Loucy (cell line): ENCODE measurements at regions not wholly inside any gene's neighbourhood (a gene's known extent, or its start where the extent isn't known, plus 50 kb on each side); places are given as distances from the start of the nearest gene placed in this dataset.

Source experiments
- H2AFZ ChIP-seq: fragments of 200-600 bp; sonication (generic); 2 replicates; pipeline ENCODE4 v1.6.0; 2016; ENCODE audit warnings: antibody characterized with exemption, mild to moderate bottlenecking, low read length, moderate library complexity
- H3F3A ChIP-seq: fragments of 200-600 bp; 2 replicates; pipeline ENCODE4 v1.6.0; 2016; ENCODE audit warnings: antibody characterized with exemption, low read depth, mild to moderate bottlenecking
- H3K27me3 ChIP-seq: fragments of 200-600 bp; sonication (generic); 2 replicates; pipeline ENCODE4 v1.6.1; 2014; ENCODE audit warnings: low read length, mild to moderate bottlenecking; ENCODE audit not compliant: insufficient read depth, poor library complexity, severe bottlenecking
- H3K36me3 ChIP-seq: fragments of 200-600 bp; sonication (generic); 2 replicates; pipeline ENCODE4 v1.6.1; 2016; ENCODE audit warnings: low read length; ENCODE audit not compliant: insufficient read depth
- H3K4me1 ChIP-seq: fragments of 200-600 bp; sonication (generic); 2 replicates; pipeline ENCODE4 v1.5.1; 2014; ENCODE audit warnings: low read length, mild to moderate bottlenecking; ENCODE audit not compliant: insufficient read depth, poor library complexity, severe bottlenecking
- H3K4me2 ChIP-seq: fragments of 200-600 bp; sonication (generic); 2 replicates; pipeline ENCODE4 v1.6.0; 2014; ENCODE audit warnings: antibody characterized with exemption, low read length, low read depth, mild to moderate bottlenecking; ENCODE audit not compliant: poor library complexity, severe bottlenecking
- H3K4me3 ChIP-seq: fragments of 200-600 bp; sonication (generic); 2 replicates; pipeline ENCODE4 v1.5.1; 2014; ENCODE audit warnings: low read length, mild to moderate bottlenecking, mixed read lengths; ENCODE audit not compliant: poor library complexity, severe bottlenecking
- H3K79me2 ChIP-seq: fragments of 200-600 bp; sonication (generic); 2 replicates; pipeline ENCODE4 v1.6.1; 2014; ENCODE audit warnings: low read length; ENCODE audit not compliant: insufficient read depth
- H3K9ac ChIP-seq: fragments of 200-600 bp; sonication (generic); 2 replicates; pipeline ENCODE4 v1.6.0; 2014; ENCODE audit warnings: mild to moderate bottlenecking, low read depth, low read length, moderate library complexity; ENCODE audit not compliant: poor library complexity, severe bottlenecking
- H3K9me2 ChIP-seq: fragments of 200-600 bp; sonication (generic); replicated peaks from 2 replicates; pipeline ENCODE4 v1.6.1; 2016; ENCODE audit warnings: low read depth, low read length, mixed read lengths
- H3K9me3 ChIP-seq: fragments of 200-600 bp; sonication (generic); 2 replicates; pipeline ENCODE4 v1.6.1; 2014; ENCODE audit warnings: mild to moderate bottlenecking, antibody characterized with exemption, low read length, low read depth; ENCODE audit not compliant: insufficient read depth
- H4K20me1 ChIP-seq: fragments of 200-600 bp; sonication (generic); 2 replicates; pipeline ENCODE4 v1.6.0; 2014; ENCODE audit warnings: antibody characterized with exemption, low read length, mild to moderate bottlenecking; ENCODE audit not compliant: insufficient read depth, poor library complexity, severe bottlenecking
- CTCF ChIP-seq: fragments of 200-600 bp; sonication (generic); conservative IDR thresholded peaks from 2 replicates; pipeline ENCODE4 v1.5.1; 2014; ENCODE audit warnings: mild to moderate bottlenecking, antibody characterized with exemption, low read length
- EZH2phosphoT487 ChIP-seq: fragments of 200-600 bp; IDR thresholded peaks from 2 replicates; pipeline ENCODE4 v1.6.1; 2018; ENCODE audit warnings: antibody characterized with exemption, mild to moderate bottlenecking, moderate library complexity, borderline replicate concordance

- no peaks in the 10 kb centered on the region for H3K79me2 ChIP-seq
- no peaks in the 10 kb centered on the region for H3K9me2 ChIP-seq
- H2AFZ ChIP-seq: no peak overlapping the region
- no peak overlapping the region for H3K4me2 ChIP-seq
- TF ChIP-seq EZH2phosphoT487 (no peak), CTCF (no peak)
- H3F3A ChIP-seq: no peaks in the 10 kb centered on the region
- no peaks in the 10 kb centered on the region for H3K27me3 ChIP-seq
- H4K20me1 ChIP-seq: no peaks in the 10 kb centered on the region
- H3K9ac ChIP-seq: no peak overlapping the region
- H3K36me3 ChIP-seq: no peaks in the 10 kb centered on the region
- peaks cover 10% of the 10 kb centered on the region; the same call in 1 of the 2 replicates for H3K9me3 ChIP-seq
- no peak overlapping the region for H3K4me3 ChIP-seq
- H3K4me1 ChIP-seq: no peaks in the 10 kb centered on the region
Measured at GRCh38 chr1:218507355-218508002, 162.3 kb downstream of the TGFB2 start.

GRCh38 chr1:218510153-218510772 is 165.1 kb downstream of the TGFB2 start:
- no peaks in the 10 kb centered on the region for H3K9me2 ChIP-seq
- H3K36me3 ChIP-seq: no peaks in the 10 kb centered on the region
- TF ChIP-seq CTCF (no peak), EZH2phosphoT487 (no peak)
- H2AFZ ChIP-seq: no peak overlapping the region
- no peaks in the 10 kb centered on the region for H3K79me2 ChIP-seq
- no peak overlapping the region for H3K4me3 ChIP-seq
- H3F3A ChIP-seq: no peaks in the 10 kb centered on the region
- no peaks in the 10 kb centered on the region for H4K20me1 ChIP-seq
- no peaks in the 10 kb centered on the region for H3K4me1 ChIP-seq
- no peaks in the 10 kb centered on the region for H3K27me3 ChIP-seq
- H3K9ac ChIP-seq: no peak overlapping the region
- no peak overlapping the region for H3K4me2 ChIP-seq
- H3K9me3 ChIP-seq: peaks cover 10% of the 10 kb centered on the region; the same call in 1 of the 2 replicates

GRCh38 chr1:218513328-218513727 is 168.2 kb downstream of the TGFB2 start:
- no peaks in the 10 kb centered on the region for H3K4me1 ChIP-seq
- no peaks in the 10 kb centered on the region for H3K79me2 ChIP-seq
- no peaks in the 10 kb centered on the region for H4K20me1 ChIP-seq
- H3K36me3 ChIP-seq: no peaks in the 10 kb centered on the region
- no peak overlapping the region for H3K4me2 ChIP-seq
- no peak for TF ChIP-seq CTCF
- no peak for TF ChIP-seq EZH2phosphoT487
- H3K9ac ChIP-seq: no peak overlapping the region
- H3K27me3 ChIP-seq: no peaks in the 10 kb centered on the region
- no peaks in the 10 kb centered on the region for H3F3A ChIP-seq
- H3K4me3 ChIP-seq: no peak overlapping the region
- H3K9me2 ChIP-seq: no peaks in the 10 kb centered on the region
- H2AFZ ChIP-seq: no peak overlapping the region
- H3K9me3 ChIP-seq: no peaks in the 10 kb centered on the region
